ENCODE measurements at regions not wholly inside any gene's neighbourhood (a gene's known extent, or its start where the extent isn't known, plus 50 kb on each side); places are given as distances from the start of the nearest gene placed in this dataset.

- no peak for DNase-seq (ENCODE audit: low read depth in 2 of 2)
Measured at GRCh38 chr5:42349163-42349562, 74.1 kb upstream of the GHR start.

GRCh38 chr5:42351956-42352355 lies 71.3 kb upstream of the GHR start:
- DNase-seq (ENCODE audit: low read depth in 2 of 2), result no peak

GRCh38 chr5:42360056-42360455 lies 63.2 kb upstream of the GHR start:
- no peak for DNase-seq (ENCODE audit: low read depth in 2 of 2)

GRCh38 chr5:42360616-42361314 lies 62.5 kb upstream of the GHR start:
- no peak for DNase-seq (ENCODE audit: low read depth in 2 of 2)

GRCh38 chr5:42361315-42361688 lies 61.9 kb upstream of the GHR start:
- DNase-seq (ENCODE audit: low read depth in 2 of 2), result no peak

- DNase-seq (ENCODE audit: low read depth in 2 of 2), result no peak
Measured at GRCh38 chr5:42366051-42366450, 57.2 kb upstream of the GHR start.
